GM21367 (cell line): ENCODE measurements at regions not wholly inside any gene's neighbourhood (a gene's known extent, or its start where the extent isn't known, plus 50 kb on each side); places are given as distances from the start of the nearest gene placed in this dataset.
"Not testable (repeated sequence)": the region's sequence is repeated elsewhere in the genome, so short reads cannot be mapped to it uniquely, and the experiment has no call there.

Experiments used
- ATAC-seq: cut with Tn5 transposase; IDR thresholded peaks from one replicate; pipeline ENCODE4 v1.9.1; 2021; ENCODE audit not compliant: unreplicated experiment

DNA sequence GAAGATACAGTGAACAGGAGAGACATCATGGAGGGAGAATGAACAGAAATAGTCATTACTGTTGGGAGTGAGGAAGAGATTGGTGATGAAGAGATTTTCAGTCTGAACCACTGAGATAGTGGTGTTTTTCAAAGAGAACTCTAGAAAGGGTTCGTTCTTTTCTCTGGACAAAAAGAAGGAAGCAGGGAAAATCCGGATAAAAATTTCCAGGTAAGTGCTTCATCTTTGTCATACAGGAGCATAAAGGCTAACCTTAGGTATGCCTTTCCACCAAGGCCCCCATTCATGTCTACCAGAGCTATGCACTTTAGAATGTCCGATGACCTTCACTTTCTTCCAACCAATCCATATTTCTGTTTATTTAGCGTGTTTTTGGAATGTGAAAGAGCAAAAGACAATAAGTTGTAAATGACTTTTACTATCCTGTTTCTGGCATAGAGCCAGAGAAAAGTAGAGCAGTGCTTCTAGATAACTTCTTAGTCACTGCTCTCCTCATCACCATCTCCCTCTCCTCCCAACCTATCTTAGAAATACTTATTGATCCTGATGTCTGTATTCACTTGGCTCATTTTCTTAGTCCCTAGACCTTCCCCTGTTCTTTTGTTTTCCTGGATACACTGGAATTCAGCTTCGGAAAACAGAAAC lies 116.5 kb downstream of the TTC6 start:
- ATAC-seq, result no peak

DNA sequence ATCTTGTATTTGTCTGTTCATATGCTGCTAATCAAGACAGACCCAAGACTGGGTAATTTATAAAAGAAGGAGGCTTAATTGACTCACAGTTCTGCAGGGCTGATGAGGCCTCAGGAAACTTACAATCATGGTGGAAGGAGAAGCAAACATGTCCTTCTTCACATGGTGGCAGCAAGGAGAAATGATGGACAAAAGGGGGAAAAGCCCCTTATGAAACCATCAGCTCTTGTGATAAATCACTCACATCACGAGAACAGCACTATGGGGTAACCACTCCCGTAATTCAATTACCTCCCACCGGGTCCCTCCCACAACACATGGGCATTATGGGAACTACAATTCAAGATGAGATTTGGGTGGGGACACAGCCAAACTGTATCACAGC lies 117.0 kb downstream of the TTC6 start:
- not testable (repeated sequence) for ATAC-seq

DNA sequence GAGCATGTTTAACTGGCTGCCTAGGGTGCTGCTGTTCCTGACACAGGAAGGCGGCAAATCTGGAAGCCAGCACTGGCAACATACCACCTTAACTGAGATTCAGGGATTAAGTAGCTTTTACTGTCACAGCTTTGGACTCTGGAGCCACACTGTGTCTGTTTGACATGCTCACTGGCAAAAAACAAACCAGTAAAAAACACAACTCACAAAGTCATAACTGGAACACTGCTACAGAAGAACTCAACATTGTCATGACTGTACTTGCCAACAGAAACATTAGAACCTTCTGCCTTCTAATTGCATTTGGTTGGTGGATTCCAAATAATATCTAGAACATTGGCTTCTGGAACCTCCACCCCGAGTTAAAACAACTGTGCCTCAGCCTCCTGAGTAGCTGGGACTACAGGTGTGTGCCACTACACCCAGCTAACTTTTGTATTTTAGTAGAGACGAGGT lies 117.6 kb downstream of the TTC6 start:
- ATAC-seq, result no peak

DNA sequence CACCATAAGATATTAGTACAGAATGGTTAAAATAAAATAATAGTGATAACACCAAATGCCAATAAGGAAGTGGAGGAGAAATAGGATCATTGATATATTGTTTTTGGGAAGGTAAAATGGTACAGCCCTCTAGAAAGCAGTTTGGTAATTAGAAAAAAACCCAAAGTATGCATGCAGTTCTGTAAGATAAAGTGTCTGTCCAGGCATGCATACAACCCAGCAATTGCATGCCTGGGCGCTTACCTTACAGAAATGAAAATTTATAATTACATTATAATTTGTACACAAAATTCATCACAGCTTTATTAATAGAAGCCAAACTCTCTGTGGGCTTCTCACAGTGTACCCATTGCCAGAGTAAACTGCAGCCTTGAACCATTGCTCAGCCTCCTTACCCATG lies 124.7 kb downstream of the TTC6 start:
- no peak for ATAC-seq

DNA sequence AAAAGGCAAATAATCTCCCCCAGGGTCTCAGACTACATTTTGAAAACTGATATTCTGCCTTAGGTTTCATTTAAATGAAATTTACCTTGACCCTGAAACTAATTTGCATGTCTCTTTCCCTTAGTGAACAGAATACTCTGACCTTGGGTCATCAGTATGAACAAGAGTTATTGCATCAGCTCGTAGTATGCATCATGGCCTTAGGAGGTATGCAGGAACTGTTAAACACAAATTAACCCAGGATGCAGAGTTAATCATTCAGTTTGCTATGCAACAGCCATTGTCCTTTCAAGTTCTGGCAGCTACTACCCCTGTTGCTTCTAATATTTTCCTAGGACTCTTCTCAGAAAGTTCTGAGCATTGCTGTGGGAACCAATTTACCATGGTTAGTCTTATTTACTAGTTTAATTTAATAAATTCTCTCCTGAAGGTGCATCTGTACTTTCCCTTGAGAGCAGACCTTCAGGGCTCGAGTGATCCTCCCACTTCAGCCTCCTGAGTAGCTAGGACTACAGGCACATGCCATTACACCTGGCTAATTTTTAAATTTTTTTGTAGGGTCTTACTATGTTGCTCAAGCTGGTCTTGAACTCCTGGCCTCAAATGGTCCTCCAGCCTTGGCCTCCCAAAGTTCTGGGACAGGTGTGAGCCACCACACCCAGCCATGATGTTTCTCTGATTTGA lies 126.7 kb downstream of the TTC6 start:
- ATAC-seq, result no peak

DNA sequence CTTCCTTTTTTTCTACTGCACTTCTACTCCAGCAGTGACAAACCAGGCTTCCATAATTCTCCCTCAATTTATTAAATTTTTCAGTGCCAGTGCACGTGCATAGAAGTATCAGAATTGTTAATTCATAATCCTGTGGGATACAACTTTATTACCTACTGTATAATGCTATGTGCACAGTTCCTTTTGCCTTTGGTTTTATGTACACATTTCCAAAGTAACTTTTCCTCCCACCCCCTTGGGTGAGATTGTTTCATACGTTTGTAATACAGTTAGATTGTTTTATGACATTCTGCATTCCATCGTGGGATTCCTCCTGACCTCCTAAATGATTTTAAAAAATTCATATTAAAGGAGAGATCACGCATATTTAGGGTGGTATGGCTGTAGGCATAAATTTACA lies 128.1 kb downstream of the TTC6 start:
- no peak for ATAC-seq

DNA sequence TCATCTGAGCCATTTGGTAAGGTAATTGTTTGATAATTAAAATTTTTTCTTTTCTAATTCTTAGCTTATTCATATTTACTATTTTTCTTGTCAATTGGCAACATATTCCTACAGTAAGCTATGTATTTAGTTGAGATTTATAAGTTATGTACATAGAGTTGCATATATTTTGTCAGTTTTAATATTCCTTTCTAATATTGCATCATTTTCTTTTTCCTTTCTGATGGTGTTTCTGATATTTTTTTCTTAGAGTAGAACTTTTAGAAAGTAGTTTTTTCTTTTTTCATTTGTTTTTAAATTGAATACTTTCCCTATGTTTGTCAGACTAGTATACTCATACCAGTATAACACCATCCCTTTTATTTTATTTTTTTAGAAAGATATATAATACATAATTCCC lies 131.3 kb downstream of the TTC6 start:
- ATAC-seq, result no peak

DNA sequence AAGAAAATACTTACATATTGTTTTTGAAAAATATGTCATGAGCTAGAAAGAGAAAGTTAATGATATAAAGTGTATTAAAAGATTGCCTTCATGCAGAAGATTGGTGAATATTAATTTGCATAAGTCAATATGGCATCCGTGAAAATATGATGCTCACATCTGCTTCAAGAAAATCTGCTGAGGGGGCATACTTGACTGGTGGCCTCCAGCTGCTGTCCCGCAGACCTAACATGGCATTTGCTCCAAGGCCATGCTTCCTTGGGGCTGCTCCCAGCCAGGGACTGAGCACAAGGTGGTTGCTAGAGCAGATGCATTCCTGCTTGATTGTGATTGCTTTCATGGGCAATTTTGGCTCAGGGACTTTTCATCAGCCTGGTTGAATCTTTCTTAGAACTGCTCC lies 133.8 kb downstream of the TTC6 start:
- ATAC-seq, result no peak

DNA sequence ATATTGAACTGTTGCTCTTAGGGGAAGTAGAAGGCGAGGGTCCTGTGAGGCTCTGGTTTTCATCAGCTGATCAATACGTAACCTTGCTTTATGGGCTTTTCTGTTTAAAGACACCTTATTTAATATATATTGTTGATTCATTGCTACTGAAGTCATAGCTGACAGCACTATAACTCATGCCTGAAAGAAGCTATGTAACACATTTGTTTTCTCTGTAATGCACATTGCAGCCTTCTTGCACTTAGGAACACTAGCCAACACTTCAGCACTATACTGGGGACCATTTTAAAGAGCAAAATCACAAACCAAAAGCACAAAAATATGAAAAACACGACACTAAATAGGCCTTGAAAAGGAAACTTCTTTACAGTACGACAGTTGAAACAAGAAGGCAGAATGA lies 135.7 kb downstream of the TTC6 start:
- ATAC-seq, result no peak

DNA sequence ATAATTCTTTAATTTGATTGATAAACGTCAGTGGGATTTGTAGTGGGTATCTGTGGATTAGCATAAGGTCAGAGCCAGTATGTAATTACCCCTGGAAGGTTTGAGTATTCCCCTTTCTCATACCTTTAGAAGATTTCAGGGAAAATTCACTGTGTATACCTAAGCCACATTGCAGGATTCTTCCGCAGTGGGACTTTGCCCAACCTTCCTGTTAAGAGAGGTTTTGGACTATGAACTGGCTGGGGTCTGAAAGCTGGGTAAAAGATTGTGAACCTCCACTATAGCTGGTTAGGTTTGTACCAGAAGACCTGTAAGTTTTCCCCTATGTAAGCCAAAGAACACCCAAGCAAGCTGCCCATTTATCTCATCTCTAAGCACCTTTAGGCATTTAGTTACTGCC lies 150.2 kb downstream of the TTC6 start:
- no peak for ATAC-seq

DNA sequence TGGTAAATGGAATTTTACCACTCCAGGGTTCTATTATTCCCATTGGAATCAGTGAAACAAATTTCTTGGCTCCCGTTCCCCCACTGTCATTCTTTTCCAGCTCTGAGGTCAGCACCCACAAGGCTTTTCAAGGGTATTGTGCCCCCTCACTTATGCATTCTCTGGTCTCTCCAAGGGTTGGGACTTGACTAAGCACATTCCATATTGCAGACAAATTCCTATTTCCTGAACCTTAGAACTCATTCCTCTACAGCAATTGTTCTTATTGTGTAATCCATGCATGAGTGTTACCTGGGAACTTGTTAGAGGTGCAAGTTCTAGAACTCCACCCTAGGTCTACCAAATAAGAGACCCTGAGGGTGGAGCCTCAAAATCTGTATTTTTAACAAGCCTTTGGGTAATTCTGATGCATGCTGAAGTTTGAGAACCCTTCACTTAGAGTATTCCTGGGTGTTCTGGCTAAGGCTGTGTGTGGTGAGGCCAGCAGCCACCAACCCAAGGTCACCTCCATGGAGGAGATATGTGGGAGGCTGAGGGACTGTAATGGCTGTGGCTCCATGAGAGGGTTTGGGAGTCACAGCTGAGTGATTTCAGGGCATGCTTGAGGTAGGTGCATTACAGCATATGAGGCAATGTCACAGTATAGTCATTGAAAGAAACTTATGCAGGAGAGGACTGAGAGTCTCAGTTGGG lies 150.9 kb downstream of the TTC6 start:
- ATAC-seq, result no peak

DNA sequence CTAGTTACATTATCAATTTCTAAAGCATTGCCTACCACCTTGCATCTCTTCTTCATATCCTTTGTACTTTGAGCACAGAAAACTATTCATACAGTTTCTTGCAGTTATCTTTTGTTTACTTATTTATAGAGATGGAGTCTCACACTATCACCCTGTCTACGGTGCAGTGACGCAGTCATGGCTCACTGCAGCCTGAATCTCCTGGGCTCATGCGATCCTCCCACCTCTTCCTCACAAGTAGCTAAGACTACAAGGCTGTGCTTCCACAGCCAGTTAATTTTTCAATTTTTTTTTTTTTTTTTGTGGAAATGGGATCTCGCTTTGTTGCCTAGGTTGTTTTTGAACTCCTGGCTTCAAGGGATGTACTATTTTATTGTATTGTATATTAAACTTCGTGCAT lies 158.0 kb downstream of the TTC6 start:
- no peak for ATAC-seq

DNA sequence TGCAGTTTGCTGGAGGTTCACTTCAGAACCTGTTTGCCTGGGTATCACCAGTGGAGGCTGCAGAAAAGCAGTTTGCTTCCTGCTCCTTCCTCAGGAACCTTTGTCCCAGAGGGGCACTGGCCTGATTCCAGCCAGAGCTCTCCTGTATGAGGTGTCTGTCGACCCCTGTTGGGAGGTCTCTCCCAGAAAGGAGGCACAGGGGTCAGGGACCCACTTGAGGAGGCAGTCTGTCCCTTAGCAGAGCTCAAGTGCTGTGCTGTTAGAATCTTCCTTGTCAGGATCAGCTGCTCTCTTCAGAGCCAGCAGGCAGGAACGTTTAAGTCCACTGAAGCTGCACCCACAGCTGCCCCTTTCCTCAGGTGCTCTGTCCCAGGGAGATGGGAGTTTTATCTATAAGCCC lies 164.8 kb downstream of the TTC6 start:
- not testable (repeated sequence) for ATAC-seq

DNA sequence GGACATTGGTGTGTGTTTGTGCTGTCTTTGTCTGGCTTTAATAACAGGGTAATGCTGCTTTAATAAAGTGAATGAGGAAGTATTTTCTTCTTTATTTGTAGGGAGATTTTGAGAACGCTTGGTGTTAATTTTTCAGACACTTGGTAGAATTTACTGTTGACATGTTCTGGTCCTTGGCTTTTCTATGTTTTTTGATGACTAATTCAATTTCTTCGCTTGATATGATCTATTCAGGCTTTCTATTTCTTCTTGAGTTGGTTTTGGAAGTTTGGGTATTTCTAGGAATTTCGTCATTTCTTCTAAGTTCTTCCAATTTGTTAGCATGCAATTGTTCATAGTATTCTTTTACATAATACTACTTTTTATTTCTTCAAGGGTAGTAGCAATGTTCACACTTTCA lies 167.8 kb downstream of the TTC6 start:
- no peak for ATAC-seq

DNA sequence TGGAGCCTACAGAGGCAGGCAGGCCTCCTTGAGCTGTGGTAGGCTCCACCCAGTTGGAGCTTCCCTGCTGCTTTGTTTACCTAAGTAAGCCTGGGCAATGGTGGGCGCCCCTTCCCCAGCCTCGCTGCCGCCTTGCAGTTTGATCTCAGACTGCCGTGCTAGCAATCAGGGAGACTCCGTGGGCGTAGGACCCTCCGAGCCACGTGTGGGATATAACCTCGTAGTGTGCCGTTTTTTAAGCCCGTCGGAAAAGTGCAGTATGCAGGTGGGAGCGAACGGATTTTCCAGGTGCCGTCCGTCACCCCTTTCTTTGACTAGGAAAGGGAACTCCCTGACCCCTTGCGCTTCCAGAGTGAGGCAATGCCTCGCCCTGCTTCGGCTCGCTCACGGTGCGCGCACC lies 176.9 kb downstream of the TTC6 start:
- ATAC-seq, result not testable (repeated sequence)

DNA sequence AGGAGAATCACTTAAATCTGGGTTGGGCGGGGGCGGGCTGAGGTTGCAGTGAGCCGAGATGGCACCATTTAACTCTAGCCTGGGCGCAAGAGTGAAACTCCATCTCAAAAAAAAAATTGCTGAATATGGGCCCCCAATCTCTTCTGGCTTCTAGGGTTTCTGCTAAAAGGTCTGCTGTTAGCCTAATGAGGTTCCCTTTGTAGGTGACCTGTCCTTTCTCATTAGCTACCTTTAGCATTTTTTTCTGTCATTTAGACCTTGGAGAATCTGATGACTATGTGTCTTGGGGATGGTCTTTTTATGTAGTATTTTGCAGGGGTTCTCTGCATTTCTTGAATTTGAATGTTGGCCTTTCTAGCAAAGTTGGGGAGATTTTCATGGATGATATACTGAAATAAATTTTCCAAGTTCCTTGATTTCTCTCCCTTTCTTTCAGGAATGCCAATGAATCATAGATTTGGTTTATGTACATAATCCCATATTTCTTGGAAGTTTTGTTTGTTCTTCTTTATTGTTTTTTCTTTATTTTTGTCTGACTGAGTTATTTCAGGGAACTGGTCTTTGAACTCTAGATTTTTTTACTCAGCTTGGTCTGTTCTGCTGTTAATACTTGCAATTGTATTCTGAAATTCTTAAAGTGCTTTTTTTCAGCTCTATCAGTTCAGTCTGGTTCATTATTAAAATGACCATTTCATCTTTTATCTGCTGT lies 181.5 kb downstream of the TTC6 start:
- no peak for ATAC-seq

DNA sequence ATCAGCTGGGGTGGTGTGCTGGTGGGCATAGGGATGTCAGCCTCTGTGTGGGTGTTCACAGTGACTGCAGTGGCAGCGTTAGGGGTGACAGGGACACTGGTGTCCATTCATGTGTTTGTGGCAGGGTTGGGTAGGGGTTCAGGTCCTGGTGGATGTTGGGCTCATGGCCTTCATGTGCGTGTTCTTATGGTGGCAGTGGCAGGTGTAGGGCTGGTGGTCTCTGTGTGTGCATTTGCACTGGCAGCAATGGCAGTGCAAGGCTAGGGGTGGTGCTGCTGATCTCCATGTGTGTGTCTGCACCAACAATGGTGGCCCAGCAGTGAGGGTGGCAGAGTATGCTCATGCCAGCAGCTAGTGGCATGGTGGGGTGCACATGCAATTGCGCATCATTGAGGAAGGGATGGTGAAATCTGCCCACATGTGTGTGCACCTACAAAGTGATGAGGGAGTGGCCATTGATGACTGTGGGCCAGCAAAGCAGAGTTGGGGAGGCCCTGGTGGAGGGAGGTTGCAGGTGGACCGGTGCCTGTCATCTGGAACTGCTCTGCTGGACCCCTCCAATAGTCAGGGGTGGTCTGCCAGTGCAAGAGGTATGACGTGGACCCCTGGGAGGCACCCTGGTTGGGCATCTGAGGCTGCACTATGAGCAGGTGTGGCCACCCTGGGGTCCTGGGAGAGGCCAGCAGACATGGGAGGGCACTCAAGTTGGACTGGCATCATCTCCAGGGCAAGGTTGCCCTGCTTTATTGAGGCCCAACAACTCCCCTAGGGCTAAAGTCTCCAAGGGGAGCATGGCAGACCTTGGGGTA lies 182.9 kb downstream of the TTC6 start:
- no peak for ATAC-seq

DNA sequence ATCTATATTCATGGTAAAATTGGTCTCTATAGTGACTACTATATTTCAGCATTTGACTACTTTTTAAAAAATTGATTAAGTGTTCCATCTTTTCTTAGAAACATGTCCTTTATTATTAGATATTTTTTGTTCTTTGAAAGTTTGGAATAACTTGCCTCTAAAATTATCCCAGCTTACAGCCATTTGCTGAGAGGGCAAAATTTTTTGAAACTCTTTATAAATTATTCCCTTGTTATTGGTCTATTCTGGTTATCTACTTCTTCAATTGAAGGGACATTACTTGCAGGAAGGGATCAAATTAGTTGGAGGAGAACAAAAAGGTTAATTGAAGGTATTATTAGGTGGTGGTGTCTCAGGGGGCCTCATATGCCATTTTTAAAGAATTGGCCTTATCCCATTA lies 184.1 kb downstream of the TTC6 start:
- ATAC-seq, result no peak

DNA sequence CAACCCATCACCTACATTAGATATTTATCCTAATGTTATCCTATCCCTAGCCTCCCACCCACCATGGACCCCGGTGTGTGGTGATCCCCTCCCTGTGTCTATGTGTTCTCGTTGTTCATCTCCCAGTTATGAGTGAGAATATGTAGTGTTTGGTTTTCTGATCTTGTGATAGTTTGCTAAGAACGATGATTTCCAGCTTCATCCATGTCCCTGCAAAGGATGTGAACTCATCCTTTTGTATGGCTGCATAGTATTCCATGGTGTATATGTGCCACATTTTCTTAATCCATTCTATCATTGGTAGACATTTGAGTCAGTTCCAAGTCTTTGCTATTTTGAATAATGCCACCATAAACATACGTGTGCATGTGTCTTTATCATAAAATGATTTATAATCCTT lies 185.3 kb downstream of the TTC6 start:
- not testable (repeated sequence) for ATAC-seq

DNA sequence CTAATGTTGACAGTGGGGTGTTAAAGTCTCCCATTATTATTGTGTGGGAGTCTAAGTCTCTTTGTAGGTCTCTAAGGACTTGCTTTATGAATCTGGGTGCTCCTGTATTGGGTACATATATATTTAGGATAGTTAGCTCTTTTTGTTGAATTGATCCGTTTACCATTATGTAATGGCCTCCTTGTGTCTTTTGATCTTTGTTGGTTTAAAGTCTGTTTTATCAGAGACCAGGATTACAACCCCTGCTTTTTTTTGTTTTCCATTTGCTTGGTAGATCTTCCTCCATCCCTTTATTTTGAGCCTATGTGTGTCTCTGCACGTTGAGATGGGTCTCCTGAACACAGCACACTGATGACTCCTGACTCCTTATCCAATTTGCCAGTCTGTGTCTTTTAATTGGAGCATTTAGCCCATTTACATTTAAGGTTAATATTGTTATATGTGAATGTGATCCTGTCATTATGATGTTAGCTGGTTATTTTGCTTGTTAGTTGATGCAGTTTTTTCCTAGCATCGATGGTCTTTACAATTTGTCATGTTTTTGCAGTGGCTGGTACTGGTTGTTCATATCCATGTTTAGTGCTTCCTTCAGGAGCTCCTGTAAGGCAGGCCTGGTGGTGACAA lies 188.9 kb downstream of the TTC6 start:
- ATAC-seq, result not testable (repeated sequence)
